Upper lobe of left lung (tissue), 6 donors: ENCODE measurements at regions not wholly inside any gene's neighbourhood (a gene's known extent, or its start where the extent isn't known, plus 50 kb on each side); places are given as distances from the start of the nearest gene placed in this dataset.

Experiments
- ATAC-seq, 2 donors: fragments of 200-7000 bp; cut with Tn5 transposase; one replicate each; pipeline ENCODE4 v1.9.1; 2022; ENCODE audit warnings: mild to moderate bottlenecking in 2 of 2, moderate library complexity in 2 of 2; ENCODE audit not compliant: low FRiP score in 2 of 2
- DNase-seq, 2 donors: peaks; one replicate each; pipeline ENCODE4 v3.0.0-alpha.2; 2019 to 2020
- H3K27ac ChIP-seq, 4 donors: fragments of 200-600 bp; sonication (generic); one replicate each; pipeline ENCODE4 v1.5.1; 2016 to 2019
- H3K27me3 ChIP-seq, 4 donors: fragments of 200-600 bp; sonication (generic); one replicate each; pipeline ENCODE4 v1.5.1; 2017 to 2019
- H3K36me3 ChIP-seq, 4 donors: fragments of 200-600 bp; sonication (generic); one replicate each; pipeline ENCODE4 v1.5.1; 2016 to 2019
- H3K4me1 ChIP-seq, 4 donors: fragments of 200-600 bp; sonication (generic); one replicate each; pipeline ENCODE4 v1.5.1; 2018 to 2019
- H3K4me3 ChIP-seq, 4 donors: fragments of 200-600 bp; sonication (generic); one replicate each; pipeline ENCODE4 v1.5.1; 2017 to 2019; ENCODE audit warnings: mild to moderate bottlenecking in 2 of 4, moderate library complexity in 1 of 4
- H3K9me3 ChIP-seq, 4 donors: fragments of 200-600 bp; sonication (generic); one replicate each; pipeline ENCODE4 v1.5.1; 2018 to 2019
- CTCF ChIP-seq, 6 experiments: fragments of 450-650 bp in 4 of 6; fragments of 200-600 bp in 2 of 6; sonication (generic) in 2 of 6; IDR thresholded peaks; one replicate each; pipeline ENCODE4 v1.5.1; 2016 to 2019; ENCODE audit warnings: antibody characterized with exemption in 6 of 6
- EP300 ChIP-seq, 4 donors: sonication (generic); formaldehyde crosslinking; IDR thresholded peaks; one replicate each; pipeline ENCODE4 v1.5.1; 2017; ENCODE audit warnings: antibody characterized with exemption in 4 of 4, control low read depth in 2 of 4
- POLR2A ChIP-seq, 4 donors: fragments of 450-650 bp; IDR thresholded peaks; one replicate each; pipeline ENCODE4 v1.5.1; 2016 to 2017; ENCODE audit warnings: antibody characterized with exemption in 4 of 4, mild to moderate bottlenecking in 2 of 4
- POLR2AphosphoS5 ChIP-seq, 2 donors: sonication (generic); formaldehyde crosslinking; IDR thresholded peaks; one replicate each; pipeline ENCODE4 v1.5.1; 2017; ENCODE audit warnings: antibody characterized with exemption in 2 of 2
- WGBS, 2 donors: methylation state at CpG; one replicate each; pipeline ENCODE4 v1.1.5; 2017 to 2018; 5-methylcytosine and 5-hydroxymethylcytosine counted together
- donor health status: DM: no; HTN: no; CAD: no; lungs with moderate emphysema.
- donor health status: DM: no; HTN: yes; CAD: no; lungs with severe emphysema.

- Histone ChIP-seq H3K27ac (no peak overlapping the region), H3K27me3 (no peaks in the 10 kb centered on the region), H3K4me1 (peaks cover 0 to 13% (median 9%) of the 10 kb centered on the region in 4 donors), H3K4me3 (no peak overlapping the region), H3K9me3 (peaks cover 0 to under 1% (median 0%) of the 10 kb centered on the region in 4 donors), H3K36me3 (no peaks in the 10 kb centered on the region)
- TF ChIP-seq EP300 (IDR thresholded peaks at IDR 0.05) (no peak), POLR2A (IDR thresholded peaks at IDR 0.05) (no peak), CTCF (IDR thresholded peaks at IDR 0.05) (no peak), POLR2AphosphoS5 (IDR thresholded peaks at IDR 0.05) (no peak)
- ATAC-seq (peak in 1 of 2 donors; percentile 52), DNase-seq (no peak)
- 7 to 20% methylated on average over 4 of the region's 4 CpGs for WGBS, 2 donors
Observed at GRCh38 chr3:23036728-23037127, 166.4 kb upstream of the UBE2E2 start.

GRCh38 chr3:23038471-23038870 lies 164.7 kb upstream of the UBE2E2 start:
- Histone ChIP-seq H3K4me3 (no peak overlapping the region), H3K36me3 (no peaks in the 10 kb centered on the region), H3K27me3 (no peaks in the 10 kb centered on the region), H3K4me1 (peaks cover 0 to 13% (median 9%) of the 10 kb centered on the region in 4 donors), H3K27ac (no peak overlapping the region), H3K9me3 (no peaks in the 10 kb centered on the region)
- TF ChIP-seq CTCF (IDR thresholded peaks at IDR 0.05) (no peak), POLR2AphosphoS5 (IDR thresholded peaks at IDR 0.05) (no peak), EP300 (IDR thresholded peaks at IDR 0.05) (no peak), POLR2A (IDR thresholded peaks at IDR 0.05) (no peak)
- ATAC-seq (no peak), DNase-seq (no peak)
- 47 to 51% methylated on average over 2 of the region's 2 CpGs for WGBS, 2 donors

- Histone ChIP-seq H3K9me3 (peaks cover 0 to 4% (median 0%) of the 10 kb centered on the region in 4 donors), H3K27me3 (no peaks in the 10 kb centered on the region), H3K27ac (no peak overlapping the region), H3K36me3 (no peaks in the 10 kb centered on the region), H3K4me1 (peaks cover 0 to 4% (median under 1%) of the 10 kb centered on the region in 4 donors), H3K4me3 (no peak overlapping the region)
- DNase-seq (no peak), ATAC-seq (peak; percentile 72 to 87)
- WGBS, 2 donors = 59% methylated on average over 4 of the region's 4 CpGs
- TF ChIP-seq POLR2A (IDR thresholded peaks at IDR 0.05) (no peak), POLR2AphosphoS5 (IDR thresholded peaks at IDR 0.05) (no peak), EP300 (IDR thresholded peaks at IDR 0.05) (no peak), CTCF (IDR thresholded peaks at IDR 0.05) (no peak)
Observed at GRCh38 chr3:23041918-23042696, 161.0 kb upstream of the UBE2E2 start.

- Histone ChIP-seq H3K27me3 (no peaks in the 10 kb centered on the region), H3K36me3 (no peaks in the 10 kb centered on the region), H3K27ac (no peak overlapping the region), H3K4me1 (no peaks in the 10 kb centered on the region), H3K9me3 (peaks cover 0 to 4% (median 0%) of the 10 kb centered on the region in 4 donors), H3K4me3 (no peak overlapping the region)
- DNase-seq = no peak
- no peak for ATAC-seq
- 100% methylated on average over 1 of the region's 1 CpG for WGBS, 2 donors
- TF ChIP-seq CTCF (IDR thresholded peaks at IDR 0.05) (no peak), POLR2AphosphoS5 (IDR thresholded peaks at IDR 0.05) (no peak), POLR2A (IDR thresholded peaks at IDR 0.05) (no peak), EP300 (IDR thresholded peaks at IDR 0.05) (no peak)
Observed at GRCh38 chr3:23044463-23044862, 158.7 kb upstream of the UBE2E2 start.

GRCh38 chr3:23046536-23046935 lies 156.6 kb upstream of the UBE2E2 start:
- H3K9me3 ChIP-seq = peaks cover 0 to 4% (median 0%) of the 10 kb centered on the region in 4 donors
- ATAC-seq = no peak
- TF ChIP-seq POLR2A (IDR thresholded peaks at IDR 0.05) = no peak
- TF ChIP-seq EP300 (IDR thresholded peaks at IDR 0.05) = no peak
- no peak for TF ChIP-seq CTCF (IDR thresholded peaks at IDR 0.05)
- TF ChIP-seq POLR2AphosphoS5 (IDR thresholded peaks at IDR 0.05) = no peak

More at GRCh38 chr3:23046536-23046935, 156.6 kb upstream of the UBE2E2 start:
- Histone ChIP-seq H3K27ac (no peak overlapping the region), H3K4me3 (no peak overlapping the region), H3K27me3 (no peaks in the 10 kb centered on the region), H3K36me3 (no peaks in the 10 kb centered on the region), H3K4me1 (peaks cover 0 to under 1% (median 0%) of the 10 kb centered on the region in 4 donors)
- 87 to 97% methylated on average over 4 of the region's 4 CpGs for WGBS, 2 donors
- no peak for DNase-seq
